ENCODE measurements at regions not wholly inside any gene's neighbourhood (a gene's known extent, or its start where the extent isn't known, plus 50 kb on each side); places are given as distances from the start of the nearest gene placed in this dataset.

GRCh38 chr18:54013452-54013851, 211.0 kb downstream of the MBD2 start:
- no peak overlapping the region for H2BK5ac ChIP-seq (ENCODE audit: low read depth, low read length, poor library complexity, severe bottlenecking)
- in situ Hi-C loops (cut with MboI; ENCODE audit: low sequenced_read_pairs) (no loop called here), intact Hi-C loops (cut with micrococcal nuclease) (no loop called here), dilution Hi-C loops (cut with HindIII; ENCODE audit: low sequenced_read_pairs, unreplicated experiment) (no loop called here)
- H4K20me1 ChIP-seq (ENCODE audit: insufficient read depth, low read length): no peaks in the 10 kb centered on the region
- H2BK15ac ChIP-seq (ENCODE audit: low read depth, low read length): no peak overlapping the region
- no TSS peak for BruUV-seq (replicated peaks)
- 88 to 100% methylated on average over 1 of the region's 5 CpGs for WGBS, 2 experiments (ENCODE audit: extremely low coverage in 2 of 2, insufficient read length in 1 of 2)
- H3K27ac ChIP-seq (ENCODE audit: insufficient read depth, low read length): no peak overlapping the region
- H3K9me1 ChIP-seq (ENCODE audit: insufficient read depth, low read length): no peaks in the 10 kb centered on the region
- no peak overlapping the region for H4K8ac ChIP-seq (ENCODE audit: low read depth in 2 of 2, low read length in 2 of 2)
- H2AK5ac ChIP-seq (ENCODE audit: low read depth, low read length): no peak overlapping the region
- no peak overlapping the region for H2BK120ac ChIP-seq (ENCODE audit: low read depth, low read length)
- TF ChIP-seq RCOR1 (IDR thresholded peaks at IDR 0.05; ENCODE audit: insufficient replicate concordance, low read length) (no peak), CHD1 (IDR thresholded peaks at IDR 0.05; ENCODE audit: low read depth, low read length) (no peak), CEBPB (IDR thresholded peaks at IDR 0.05; ENCODE audit: low read depth, low read length) (no peak), MAZ (IDR thresholded peaks at IDR 0.05; ENCODE audit: borderline replicate concordance, low read depth, low read length) (no peak), SMC3 (IDR thresholded peaks at IDR 0.05; ENCODE audit: low read depth, low read length) (no peak), CTCF (conservative IDR thresholded peaks at IDR 0.05; ENCODE audit: low read depth, low read length) (no peak), USF2 (IDR thresholded peaks at IDR 0.05; ENCODE audit: low read depth, low read length) (no peak), NFE2L2 (IDR thresholded peaks at IDR 0.05; ENCODE audit: low read depth, low read length) (no peak), MXI1 (IDR thresholded peaks at IDR 0.05; ENCODE audit: borderline replicate concordance, low read depth, low read length) (no peak), ELK1 (IDR thresholded peaks at IDR 0.05; ENCODE audit: borderline replicate concordance, low read depth, low read length) (no peak), BHLHE40 (IDR thresholded peaks at IDR 0.05; ENCODE audit: low read depth, low read length) (no peak), MAFK (IDR thresholded peaks at IDR 0.05; ENCODE audit: low read depth, low read length) (no peak), RAD21 (IDR thresholded peaks at IDR 0.05; ENCODE audit: low read length) (no peak), FOS (IDR thresholded peaks at IDR 0.05; ENCODE audit: low read depth, low read length) (no peak), RFX5 (IDR thresholded peaks at IDR 0.05; ENCODE audit: low read depth, low read length) (no peak), POLR2A (IDR thresholded peaks at IDR 0.05; ENCODE audit: low read depth, low read length) (no peak)
- no peak overlapping the region for H3K9ac ChIP-seq (ENCODE audit: low read depth, low read length)
- no peak overlapping the region for H3K4ac ChIP-seq (ENCODE audit: low read depth, low read length)
- no peak overlapping the region for H3K4me2 ChIP-seq (ENCODE audit: low read depth, low read length)
- H4K5ac ChIP-seq (ENCODE audit: low read depth, low read length): no peak overlapping the region
- H3K27me3 ChIP-seq (ENCODE audit: control insufficient read depth, insufficient read depth, low read length): no peaks in the 10 kb centered on the region
- ChIA-PET CTCF (no interaction called here), POLR2A (ENCODE audit: unreplicated experiment) (no interaction called here)
- no peak overlapping the region for H3K18ac ChIP-seq (ENCODE audit: low read depth, low read length)
- DNase-seq: no peak
- no peak overlapping the region for H2AK9ac ChIP-seq (replicated peaks; ENCODE audit: low read depth, low read length, poor library complexity)
- no peak overlapping the region for H4K91ac ChIP-seq (ENCODE audit: insufficient read depth, low read depth, low read length)
- no peaks in the 10 kb centered on the region for H3K36me3 ChIP-seq (ENCODE audit: control insufficient read depth, insufficient read depth, low read length)
- 0 out of 2 replicates have a peak, but pooled peaks cover 1% of the 10 kb centered on the region for H3K9me3 ChIP-seq (ENCODE audit: control insufficient read depth, insufficient read depth, low read length)
- no peak for ATAC-seq (ENCODE audit: low read depth)
- H2BK20ac ChIP-seq (ENCODE audit: low read depth, low read length): no peak overlapping the region
- H3K4me3 ChIP-seq (ENCODE audit: insufficient read depth, low read depth, low read length): no peak overlapping the region
- no peaks in the 10 kb centered on the region for H3K79me1 ChIP-seq (ENCODE audit: low read depth in 1 of 2, low read length in 2 of 2)
- no peak overlapping the region for H3K23ac ChIP-seq (ENCODE audit: low read depth, low read length)
- no peak overlapping the region for H3K14ac ChIP-seq (replicated peaks; ENCODE audit: low read depth, low read length)
- no peaks in the 10 kb centered on the region for H3K4me1 ChIP-seq (ENCODE audit: control insufficient read depth, insufficient read depth, low read length)
- H3K56ac ChIP-seq (ENCODE audit: extremely low read depth, insufficient read depth, low read length): no peak overlapping the region
- no peak overlapping the region for H2AFZ ChIP-seq (replicated peaks; ENCODE audit: low read length, poor library complexity)

Measured in IMR-90 (cell line).